HG03520 (cell line): ENCODE measurements at regions not wholly inside any gene's neighbourhood (a gene's known extent, or its start where the extent isn't known, plus 50 kb on each side); places are given as distances from the start of the nearest gene placed in this dataset.
"Not testable (repeated sequence)": the region's sequence is repeated elsewhere in the genome, so short reads cannot be mapped to it uniquely, and the experiment has no call there.

Source experiments
- ATAC-seq: cut with Tn5 transposase; IDR thresholded peaks from one replicate; pipeline ENCODE4 v1.9.1; 2021; ENCODE audit warnings: mild to moderate bottlenecking, moderate library complexity; ENCODE audit not compliant: unreplicated experiment

DNA sequence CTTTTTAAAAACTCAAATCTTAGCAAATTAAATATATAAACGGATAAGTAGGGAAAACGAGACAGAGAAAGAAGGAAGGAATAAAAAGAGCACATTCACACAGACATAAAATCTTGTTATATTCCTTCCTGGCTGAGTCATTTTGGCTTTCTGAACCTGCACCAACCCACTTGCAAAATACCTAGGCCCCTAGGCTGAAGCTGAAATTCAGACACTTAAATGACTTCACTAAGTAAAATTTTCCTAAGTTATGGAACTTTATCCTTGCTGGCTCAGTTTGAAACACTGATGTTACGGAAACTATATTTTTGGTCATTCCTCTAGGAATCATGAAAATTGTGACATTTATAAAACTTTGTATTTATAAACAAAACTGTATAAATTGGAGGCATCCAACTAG, 462.8 kb upstream of the NFIA start:
- no peak for ATAC-seq

DNA sequence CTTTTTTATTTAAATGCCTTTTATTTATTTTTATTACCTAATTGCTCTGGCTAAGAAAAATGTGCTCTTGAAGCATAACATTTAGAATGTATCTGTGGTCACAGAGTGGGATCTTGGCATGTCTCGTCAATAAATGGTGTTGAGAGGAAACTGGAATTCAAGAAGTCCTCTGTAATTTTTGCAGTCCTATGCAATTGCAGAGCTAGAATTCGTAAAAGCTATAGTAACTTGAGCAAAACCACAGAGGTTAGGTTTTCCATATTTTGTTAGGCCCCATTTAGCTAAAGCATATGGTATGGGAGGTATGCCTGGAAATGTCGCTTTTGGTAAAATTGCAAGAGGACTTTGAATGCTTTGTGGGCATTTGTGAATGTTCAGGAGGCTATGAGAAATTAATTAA, 466.7 kb upstream of the NFIA start:
- ATAC-seq: no peak

DNA sequence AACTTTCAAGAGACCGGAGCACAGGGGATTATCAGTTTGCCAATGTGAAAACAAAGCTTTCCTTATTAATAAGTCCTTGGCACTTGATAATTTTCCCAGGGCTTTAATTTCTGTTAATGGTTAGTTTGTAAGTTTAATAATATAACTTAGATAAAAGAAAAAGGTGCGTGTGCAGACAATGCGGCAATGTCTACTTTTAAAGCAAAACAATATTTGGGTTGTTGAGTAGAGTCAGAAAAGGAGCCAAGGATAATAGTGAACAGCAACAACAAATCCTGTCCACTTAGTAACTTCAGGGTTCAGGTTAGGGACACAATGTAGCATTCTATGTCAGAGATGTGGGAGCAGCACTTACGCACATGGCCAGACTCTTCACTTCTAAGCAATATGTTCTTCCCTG, 469.6 kb upstream of the NFIA start:
- ATAC-seq: no peak

GRCh38 chr1:60606921-60607320, 475.4 kb upstream of the NFIA start:
- ATAC-seq: not testable (repeated sequence)

DNA sequence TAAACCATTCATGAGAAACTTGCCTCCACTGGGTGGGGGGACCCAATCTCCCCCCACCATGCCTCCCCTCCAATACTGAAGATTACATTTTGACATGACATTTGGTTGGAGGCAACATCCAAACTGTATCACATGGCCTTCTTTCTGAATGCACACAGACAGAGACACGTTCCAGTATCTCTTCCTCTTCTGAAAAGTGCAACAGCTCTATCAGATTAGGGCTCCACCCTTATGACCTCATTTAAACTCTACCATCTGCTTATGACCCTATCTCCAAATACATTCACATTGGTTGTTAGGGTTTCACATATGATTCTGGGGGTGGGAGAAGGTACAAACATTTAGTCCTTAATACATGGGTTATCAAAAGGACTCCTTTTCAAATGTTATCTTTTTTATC, 481.8 kb upstream of the NFIA start:
- ATAC-seq: no peak

DNA sequence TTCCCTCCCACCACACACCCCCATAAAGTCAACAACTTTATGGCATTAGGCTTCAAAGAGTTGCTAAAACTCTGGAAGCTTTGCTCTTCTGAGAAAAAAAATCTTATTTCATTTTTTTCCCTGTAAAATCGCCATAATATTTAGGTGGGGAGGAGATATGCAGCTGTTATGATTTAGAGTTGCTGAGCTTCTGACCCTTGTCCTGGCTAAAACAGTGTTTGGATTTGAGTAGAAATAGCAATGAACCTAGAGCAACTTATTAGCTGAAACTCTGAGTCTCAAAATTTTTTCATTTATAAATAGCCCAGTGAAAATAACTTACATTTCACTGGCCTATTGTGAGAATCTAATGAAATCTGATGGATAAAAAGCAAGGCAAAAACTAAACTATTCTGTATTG, 482.8 kb upstream of the NFIA start:
- no peak for ATAC-seq

GRCh38 chr1:60598041-60598910, 484.1 kb upstream of the NFIA start:
- ATAC-seq: no peak

GRCh38 chr1:60596791-60597750, 485.3 kb upstream of the NFIA start:
- ATAC-seq: no peak

GRCh38 chr1:60591583-60591982, 490.8 kb upstream of the NFIA start:
- ATAC-seq: no peak

GRCh38 chr1:60589916-60590315, 492.4 kb upstream of the NFIA start:
- no peak for ATAC-seq

- no peak for ATAC-seq
Measured at GRCh38 chr1:60589046-60589748, 493.2 kb upstream of the NFIA start.

- no peak for ATAC-seq
Measured at GRCh38 chr1:60584371-60584770, 498.0 kb upstream of the NFIA start.

DNA sequence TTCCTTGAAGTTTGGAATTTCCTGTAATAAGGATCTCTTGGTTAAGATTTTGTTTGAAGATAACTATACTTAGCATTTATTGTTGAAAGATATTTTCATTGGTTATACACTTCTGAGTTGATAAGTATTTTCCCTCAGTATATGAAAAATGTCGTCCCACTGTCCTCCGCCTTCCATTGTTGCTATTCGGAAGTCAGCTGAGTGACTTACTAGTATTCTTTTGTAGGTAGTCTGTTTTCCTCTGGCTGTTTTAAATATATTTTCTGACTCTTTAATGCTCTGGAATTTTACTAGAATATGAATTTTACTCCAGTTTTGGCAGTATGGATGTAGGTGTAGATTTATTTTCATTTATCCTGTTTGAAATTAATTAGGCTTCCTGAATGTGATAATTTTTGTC, 498.7 kb upstream of the NFIA start:
- no peak for ATAC-seq

- no peak for ATAC-seq
Measured at GRCh38 chr1:60581455-60582220, 500.7 kb upstream of the NFIA start.

- ATAC-seq: no peak
Measured at GRCh38 chr1:60577029-60577428, 503.5 kb upstream of the C1orf87 start.

DNA sequence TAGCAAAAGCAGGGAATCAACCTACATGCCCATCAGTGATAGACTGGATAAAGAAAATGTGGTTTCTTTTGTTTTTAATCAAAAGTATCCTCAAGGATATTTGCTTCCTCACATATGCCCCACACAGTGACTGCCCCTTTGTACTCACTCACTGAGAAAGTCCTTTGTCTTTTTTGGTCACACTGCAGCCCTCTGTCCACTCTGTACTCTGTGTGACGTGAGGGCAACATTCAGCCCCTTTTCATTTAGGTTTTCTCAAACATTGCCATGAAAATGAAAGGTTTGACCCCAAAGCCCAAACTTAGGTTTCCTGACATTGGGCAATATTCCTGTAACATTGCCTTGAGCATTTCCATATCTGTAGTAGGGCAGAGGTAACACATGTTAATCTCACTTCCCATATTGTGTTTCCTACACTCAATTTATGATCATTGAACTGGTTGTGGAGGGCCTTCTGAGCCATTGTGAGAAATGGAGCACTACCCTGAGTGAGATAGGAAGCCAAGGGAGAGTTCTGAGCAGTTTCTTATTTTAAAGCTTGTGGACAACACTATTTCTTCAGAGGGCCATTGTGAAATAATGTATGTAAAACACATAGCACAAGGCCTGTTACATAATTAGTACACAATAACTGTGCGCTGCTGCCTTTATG, 501.9 kb upstream of the C1orf87 start:
- no peak for ATAC-seq

DNA sequence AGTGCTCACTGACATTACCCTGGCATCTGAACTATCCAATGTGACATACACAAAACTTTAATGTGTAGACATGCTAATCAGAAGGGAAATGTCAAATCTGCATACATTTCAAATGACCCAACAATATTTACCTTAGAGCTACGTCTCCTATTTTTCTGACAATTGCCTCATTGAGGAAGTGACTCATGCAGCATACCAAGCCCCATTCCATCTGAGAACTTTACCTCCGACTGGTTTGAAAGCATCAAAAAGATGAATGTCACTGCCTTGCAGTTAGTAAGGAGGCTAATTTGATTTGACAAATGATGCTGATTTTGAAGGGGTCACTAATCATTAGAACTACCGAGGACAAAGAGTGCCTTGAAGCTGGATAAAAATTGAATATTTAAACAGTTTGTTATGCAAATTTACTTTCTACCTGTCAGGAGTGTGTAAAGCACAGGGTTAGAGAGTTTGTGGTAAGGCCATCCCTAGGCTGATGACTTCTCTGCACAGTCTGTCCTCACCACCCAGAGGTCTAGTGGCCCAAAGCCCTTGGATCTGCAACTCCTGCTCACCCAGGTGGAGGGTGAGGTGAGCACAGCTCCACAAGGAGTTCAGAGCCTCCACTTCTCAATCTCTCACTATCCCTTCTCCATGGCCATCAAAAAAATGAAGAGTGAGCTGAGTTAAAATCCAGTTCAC, 500.3 kb upstream of the C1orf87 start:
- no peak for ATAC-seq

DNA sequence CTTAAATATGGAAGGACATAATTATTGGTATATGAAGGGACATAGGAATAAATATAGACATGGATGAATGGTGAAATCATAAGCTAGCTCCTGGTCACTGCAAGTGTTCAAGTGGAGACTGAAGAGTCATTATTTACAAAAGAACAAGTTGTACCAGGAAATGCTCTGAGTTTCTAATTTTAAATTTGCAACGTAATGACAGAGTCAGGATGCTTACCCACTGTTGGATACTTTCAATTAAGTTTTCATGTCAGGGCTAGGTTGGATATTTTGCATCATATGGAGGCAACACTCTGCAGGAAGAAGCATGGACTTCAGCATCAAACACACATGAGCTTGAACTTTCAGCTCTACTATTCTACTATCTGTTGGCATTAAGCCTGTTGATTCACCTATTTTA, 499.6 kb upstream of the C1orf87 start:
- no peak for ATAC-seq

DNA sequence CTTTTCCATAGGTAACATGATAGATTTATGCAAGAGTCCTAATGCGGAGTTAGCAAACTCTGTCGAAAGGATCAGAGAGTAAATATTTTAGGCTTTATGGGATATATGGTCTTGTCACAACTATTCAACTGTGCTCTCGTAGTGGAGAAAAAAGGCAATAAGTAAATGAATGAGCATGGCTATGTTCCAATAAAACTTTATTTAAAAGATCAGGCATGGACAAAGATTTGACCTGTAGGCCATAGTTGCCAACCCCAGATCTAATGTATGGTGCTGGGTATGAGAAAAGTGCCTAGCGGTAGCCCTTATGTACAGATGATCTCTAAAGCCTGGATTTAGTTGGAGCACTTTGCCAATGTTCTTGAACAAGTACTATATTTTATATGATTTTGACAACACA, 498.8 kb upstream of the C1orf87 start:
- ATAC-seq: no peak
